GM20000 (cell line): ENCODE measurements at regions not wholly inside any gene's neighbourhood (a gene's known extent, or its start where the extent isn't known, plus 50 kb on each side); places are given as distances from the start of the nearest gene placed in this dataset.

ENCODE experiments used
- DNase-seq: peaks from one replicate; pipeline ENCODE4 v3.0.0; 2012; ENCODE audit warnings: low spot score
- TF ChIP-seq, protein P1 (sequence below): IDR thresholded peaks from 2 replicates; pipeline ENCODE4 v1.5.1; 2012; ENCODE audit warnings: mild to moderate bottlenecking, control low read depth; ENCODE audit errors: extremely low read depth, missing control alignments

DNA sequence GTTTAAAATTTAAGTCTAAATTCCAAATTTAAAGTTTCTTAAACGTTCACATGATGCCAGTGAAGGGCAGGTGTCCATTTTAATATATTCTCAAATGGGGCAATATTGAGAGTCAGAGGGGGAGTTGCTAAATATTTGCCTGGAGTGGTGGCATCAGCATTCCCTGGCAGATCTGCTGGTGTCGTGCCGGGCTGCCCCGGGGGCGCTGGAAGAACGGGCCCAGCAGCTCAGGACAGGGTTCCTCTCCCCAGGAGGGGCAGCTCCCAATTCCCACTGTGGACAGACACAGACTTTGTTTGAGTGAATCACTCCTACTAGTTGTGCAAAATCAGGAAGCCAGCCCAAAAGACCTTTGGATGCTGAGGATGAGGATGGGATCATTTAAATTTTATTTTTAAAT lies 468.7 kb upstream of the B3GAT1 start:
- TF ChIP-seq, protein P1, sequence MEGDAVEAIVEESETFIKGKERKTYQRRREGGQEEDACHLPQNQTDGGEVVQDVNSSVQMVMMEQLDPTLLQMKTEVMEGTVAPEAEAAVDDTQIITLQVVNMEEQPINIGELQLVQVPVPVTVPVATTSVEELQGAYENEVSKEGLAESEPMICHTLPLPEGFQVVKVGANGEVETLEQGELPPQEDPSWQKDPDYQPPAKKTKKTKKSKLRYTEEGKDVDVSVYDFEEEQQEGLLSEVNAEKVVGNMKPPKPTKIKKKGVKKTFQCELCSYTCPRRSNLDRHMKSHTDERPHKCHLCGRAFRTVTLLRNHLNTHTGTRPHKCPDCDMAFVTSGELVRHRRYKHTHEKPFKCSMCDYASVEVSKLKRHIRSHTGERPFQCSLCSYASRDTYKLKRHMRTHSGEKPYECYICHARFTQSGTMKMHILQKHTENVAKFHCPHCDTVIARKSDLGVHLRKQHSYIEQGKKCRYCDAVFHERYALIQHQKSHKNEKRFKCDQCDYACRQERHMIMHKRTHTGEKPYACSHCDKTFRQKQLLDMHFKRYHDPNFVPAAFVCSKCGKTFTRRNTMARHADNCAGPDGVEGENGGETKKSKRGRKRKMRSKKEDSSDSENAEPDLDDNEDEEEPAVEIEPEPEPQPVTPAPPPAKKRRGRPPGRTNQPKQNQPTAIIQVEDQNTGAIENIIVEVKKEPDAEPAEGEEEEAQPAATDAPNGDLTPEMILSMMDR = no peak
- DNase-seq = no peak

DNA sequence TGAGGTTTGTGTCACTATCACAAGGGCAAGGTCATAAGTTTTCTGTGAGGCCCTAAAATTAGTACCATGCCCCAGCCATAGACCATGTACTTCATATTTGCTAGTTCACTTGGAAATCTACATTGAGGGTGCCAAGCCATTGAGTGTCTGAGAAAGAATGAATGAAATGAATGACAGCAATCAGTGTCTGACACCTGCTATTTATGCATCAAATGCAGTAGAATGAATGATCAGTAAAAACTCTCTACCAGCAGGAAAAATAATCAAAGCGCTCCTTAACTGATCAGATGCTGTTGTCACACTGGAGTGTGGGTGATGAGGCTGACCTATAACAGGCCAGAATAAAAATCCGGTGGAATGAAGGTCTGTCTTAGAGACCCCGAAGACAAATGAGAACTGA lies 467.9 kb upstream of the B3GAT1 start:
- TF ChIP-seq, protein P1 = no peak
- no peak for DNase-seq

DNA sequence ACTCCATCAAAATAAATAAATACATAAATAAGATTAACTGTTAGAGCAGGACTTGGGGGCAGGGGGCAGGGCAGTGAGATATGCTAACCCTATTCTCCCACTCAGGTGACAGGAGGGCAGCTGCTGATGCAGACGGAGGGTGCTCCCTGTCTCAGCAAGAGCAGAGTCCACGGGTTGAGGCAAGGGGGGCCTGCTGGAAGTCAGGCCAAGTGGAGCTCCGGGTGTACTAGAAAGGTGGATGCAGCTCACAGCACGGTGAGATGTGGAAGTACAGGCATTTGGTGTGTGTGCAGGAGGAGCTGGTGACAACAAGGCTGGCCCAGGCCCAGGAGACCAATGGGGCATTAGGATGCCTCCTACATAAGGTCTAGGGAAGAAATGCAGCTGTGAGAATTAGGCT lies 467.3 kb upstream of the B3GAT1 start:
- no peak for DNase-seq
- TF ChIP-seq, protein P1 = no peak

DNA sequence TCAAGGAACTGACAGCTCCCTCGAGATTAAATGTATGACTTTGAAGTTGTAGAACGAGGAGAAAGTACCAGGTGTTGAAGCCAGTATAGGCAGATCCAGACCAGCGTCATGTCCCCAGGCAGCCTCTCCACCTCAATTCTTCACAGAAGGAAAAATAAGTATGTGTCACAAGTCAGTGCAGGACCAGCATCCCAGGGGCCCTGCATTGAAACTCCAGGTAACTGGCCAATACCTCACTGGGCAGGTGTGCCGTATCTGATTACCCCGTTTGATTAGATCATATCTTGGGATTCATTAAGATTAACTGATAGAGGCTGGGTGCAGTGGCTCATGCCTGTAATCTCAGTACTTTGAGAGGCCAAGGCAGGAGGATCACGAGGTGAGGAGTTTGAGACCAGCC lies 466.7 kb upstream of the B3GAT1 start:
- no peak for DNase-seq
- TF ChIP-seq, protein P1 = no peak

DNA sequence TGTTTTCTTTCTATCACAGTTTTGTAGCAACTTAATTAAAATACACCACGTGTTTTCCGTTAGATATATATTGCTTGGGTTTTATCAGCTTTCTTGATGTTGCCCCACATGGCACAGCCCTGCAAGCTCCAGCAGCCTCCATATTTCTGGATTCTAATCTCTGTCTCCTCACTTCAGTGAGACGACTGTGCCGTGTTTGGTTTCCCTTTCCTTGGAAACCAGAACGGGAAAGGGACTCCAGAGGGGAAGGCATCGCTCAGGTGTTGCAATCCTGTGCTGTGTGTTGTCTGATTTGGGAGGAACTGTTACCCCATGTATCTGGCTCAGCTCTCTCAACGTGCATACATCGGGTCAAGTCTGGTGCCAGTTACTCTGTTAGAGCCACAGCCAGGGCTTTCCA lies 464.2 kb upstream of the B3GAT1 start:
- no peak for DNase-seq
- TF ChIP-seq, protein P1 = no peak

DNA sequence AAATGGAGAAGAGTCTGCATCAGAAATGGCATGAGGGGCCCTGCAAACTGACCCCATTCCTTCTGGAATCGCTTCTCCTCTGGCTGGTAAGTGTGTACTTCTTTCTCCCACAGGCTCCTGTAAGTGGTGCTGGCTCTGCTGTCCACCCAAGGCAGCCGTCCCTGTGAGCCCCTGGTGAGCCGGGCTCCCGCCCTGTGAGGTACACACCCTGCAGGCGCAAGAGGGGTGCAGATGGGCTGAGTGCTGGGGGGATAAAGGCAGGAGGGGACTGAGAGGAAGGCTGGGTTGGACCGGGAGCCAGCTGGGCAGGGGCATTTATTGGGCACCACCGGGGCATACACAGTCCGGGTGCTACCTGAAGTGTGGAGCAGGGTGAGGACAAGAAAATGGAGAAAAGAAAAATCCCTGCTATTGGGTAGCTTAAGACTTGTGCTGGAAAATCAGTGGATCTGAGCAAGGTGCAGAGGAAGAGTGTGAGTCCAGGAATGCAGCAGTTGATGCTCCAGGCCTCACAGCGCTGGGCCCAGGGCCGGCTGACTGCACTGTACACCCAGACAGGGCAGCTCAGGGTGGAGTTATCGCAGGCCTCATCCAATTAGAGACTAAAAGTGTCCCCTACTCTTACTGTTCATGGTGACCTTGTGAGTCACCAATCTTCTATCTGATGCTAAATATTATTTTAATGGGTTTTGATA lies 455.1 kb upstream of the B3GAT1 start:
- no peak for DNase-seq

DNA sequence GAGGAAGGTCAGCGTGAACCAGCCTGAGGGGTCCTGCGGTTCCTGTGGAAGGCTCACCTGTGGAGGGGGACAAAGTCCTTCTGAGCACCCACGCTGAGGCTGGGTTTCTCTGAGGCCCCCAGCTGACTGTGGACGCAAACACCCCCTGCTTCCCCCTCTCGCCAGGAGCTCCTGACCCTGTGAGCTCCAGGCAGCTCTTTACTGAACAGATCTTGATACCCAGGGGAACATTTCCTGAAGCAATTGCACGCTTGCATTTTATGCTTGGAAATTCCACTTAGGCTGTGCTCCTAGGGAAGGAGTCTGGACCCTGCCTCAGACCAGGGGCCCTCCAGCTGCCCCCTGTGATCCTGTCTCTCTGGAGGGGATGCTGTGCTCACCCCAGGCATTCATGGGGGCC lies 454.2 kb upstream of the B3GAT1 start:
- TF ChIP-seq, protein P1 = no peak
- DNase-seq = no peak

More for the DNA sequence above, 455.1 kb upstream of the B3GAT1 start:
- TF ChIP-seq, protein P1 = no peak
